DND-41 (cell line): ENCODE measurements at regions not wholly inside any gene's neighbourhood (a gene's known extent, or its start where the extent isn't known, plus 50 kb on each side); places are given as distances from the start of the nearest gene placed in this dataset.

Experiments
- ATAC-seq: fragments of 200-7000 bp; cut with Tn5 transposase; 3 replicates; pipeline ENCODE4 v1.9.1; 2021; ENCODE audit warnings: low read depth; ENCODE audit not compliant: insufficient read depth
- DNase-seq: peaks from one replicate; pipeline ENCODE4 v3.0.0-alpha.2; 2020
- H2AFZ ChIP-seq: 2 replicates; pipeline ENCODE4 v1.6.0; 2012; ENCODE audit warnings: low read depth, low read length
- H3K27ac ChIP-seq: 2 replicates; pipeline ENCODE4 v1.5.1; 2012; ENCODE audit warnings: low read length, inconsistent platforms
- H3K27me3 ChIP-seq: fragments of 200-600 bp; sonication (generic); 2 replicates; pipeline ENCODE4 v1.6.0; 2012; ENCODE audit warnings: low read length, mild to moderate bottlenecking, inconsistent platforms; ENCODE audit not compliant: insufficient read depth, poor library complexity
- H3K36me3 ChIP-seq: 2 replicates; pipeline ENCODE4 v1.5.1; 2012; ENCODE audit warnings: low read length, inconsistent platforms; ENCODE audit not compliant: insufficient read depth
- H3K4me1 ChIP-seq: 2 replicates; pipeline ENCODE4 v1.5.1; 2012; ENCODE audit warnings: mild to moderate bottlenecking, low read length; ENCODE audit not compliant: insufficient read depth
- H3K4me2 ChIP-seq: 2 replicates; pipeline ENCODE4 v1.6.0; 2012; ENCODE audit warnings: mild to moderate bottlenecking, moderate library complexity, low read length, inconsistent platforms; ENCODE audit not compliant: insufficient read depth
- H3K4me3 ChIP-seq, 2 experiments: fragments of 200-600 bp in 1 of 2; shearing (Covaris generic) in 1 of 2; 2 replicates each; pipeline ENCODE4 v1.5.1; 2012 to 2016; ENCODE audit warnings: inconsistent platforms in 2 of 2, low read length in 2 of 2, mild to moderate bottlenecking in 2 of 2, low read depth in 1 of 2, moderate library complexity in 1 of 2
- H3K79me2 ChIP-seq: 2 replicates; pipeline ENCODE4 v1.6.0; 2012; ENCODE audit warnings: low read length, inconsistent platforms; ENCODE audit not compliant: insufficient read depth
- H3K9ac ChIP-seq: 2 replicates; pipeline ENCODE4 v1.6.0; 2012; ENCODE audit warnings: low read depth, mild to moderate bottlenecking, inconsistent platforms, low read length, moderate library complexity
- H3K9me3 ChIP-seq: 2 replicates; pipeline ENCODE4 v1.5.1; 2012; ENCODE audit warnings: low read length, moderate library complexity, mild to moderate bottlenecking, inconsistent platforms; ENCODE audit not compliant: insufficient read depth, severe bottlenecking
- H4K20me1 ChIP-seq: 2 replicates; pipeline ENCODE4 v1.6.0; 2012; ENCODE audit warnings: low read length; ENCODE audit not compliant: insufficient read depth
- EZH2 ChIP-seq: IDR thresholded peaks from 3 replicates; pipeline ENCODE4 v1.6.1; 2012; ENCODE audit warnings: borderline replicate concordance, low read depth, mild to moderate bottlenecking, moderate library complexity, low read length, inconsistent platforms; ENCODE audit not compliant: severe bottlenecking
- TF ChIP-seq, protein P1 (sequence below): IDR thresholded peaks from 2 replicates; pipeline ENCODE4 v1.5.1; 2012; ENCODE audit warnings: borderline replicate concordance, low read length, moderate library complexity, mild to moderate bottlenecking; ENCODE audit not compliant: poor library complexity, severe bottlenecking; ENCODE audit errors: extremely low read depth

GRCh38 chr3:31028766-31029165 is 134.3 kb upstream of the GADL1 start:
- Histone ChIP-seq H3K4me3 (no peak overlapping the region), H4K20me1 (no peaks in the 10 kb centered on the region), H3K4me2 (no peak overlapping the region), H3K27me3 (no peaks in the 10 kb centered on the region), H3K79me2 (no peaks in the 10 kb centered on the region), H3K4me1 (0 out of 2 replicates have a peak, but pooled peaks cover 5% of the 10 kb centered on the region), H3K36me3 (no peaks in the 10 kb centered on the region), H3K27ac (no peak overlapping the region), H3K9ac (no peak overlapping the region), H3K9me3 (peaks cover 19% of the 10 kb centered on the region), H2AFZ (no peak overlapping the region)
- TF ChIP-seq EZH2 = no peak
- TF ChIP-seq, protein P1, sequence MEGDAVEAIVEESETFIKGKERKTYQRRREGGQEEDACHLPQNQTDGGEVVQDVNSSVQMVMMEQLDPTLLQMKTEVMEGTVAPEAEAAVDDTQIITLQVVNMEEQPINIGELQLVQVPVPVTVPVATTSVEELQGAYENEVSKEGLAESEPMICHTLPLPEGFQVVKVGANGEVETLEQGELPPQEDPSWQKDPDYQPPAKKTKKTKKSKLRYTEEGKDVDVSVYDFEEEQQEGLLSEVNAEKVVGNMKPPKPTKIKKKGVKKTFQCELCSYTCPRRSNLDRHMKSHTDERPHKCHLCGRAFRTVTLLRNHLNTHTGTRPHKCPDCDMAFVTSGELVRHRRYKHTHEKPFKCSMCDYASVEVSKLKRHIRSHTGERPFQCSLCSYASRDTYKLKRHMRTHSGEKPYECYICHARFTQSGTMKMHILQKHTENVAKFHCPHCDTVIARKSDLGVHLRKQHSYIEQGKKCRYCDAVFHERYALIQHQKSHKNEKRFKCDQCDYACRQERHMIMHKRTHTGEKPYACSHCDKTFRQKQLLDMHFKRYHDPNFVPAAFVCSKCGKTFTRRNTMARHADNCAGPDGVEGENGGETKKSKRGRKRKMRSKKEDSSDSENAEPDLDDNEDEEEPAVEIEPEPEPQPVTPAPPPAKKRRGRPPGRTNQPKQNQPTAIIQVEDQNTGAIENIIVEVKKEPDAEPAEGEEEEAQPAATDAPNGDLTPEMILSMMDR = no peak
- DNase-seq = no peak
- ATAC-seq = no peak

DNA sequence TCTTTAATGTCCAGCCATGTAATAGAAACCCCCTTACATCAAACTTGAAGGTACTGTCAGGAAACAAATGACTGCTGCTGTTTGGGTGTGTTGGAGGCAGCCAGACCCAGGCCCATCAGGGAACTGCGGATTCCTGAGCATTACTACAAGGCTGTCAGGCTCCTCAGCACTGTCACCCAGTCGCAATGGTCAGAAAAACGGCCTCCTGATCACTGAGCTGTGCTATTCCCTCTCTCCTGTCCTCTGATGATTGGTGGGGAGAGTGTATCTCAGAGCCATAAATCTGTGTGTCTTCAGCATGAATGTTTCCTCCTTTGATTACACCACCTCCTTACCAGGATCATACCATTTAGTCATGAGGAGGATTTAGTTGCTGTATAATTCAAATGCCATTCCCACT is 135.2 kb upstream of the GADL1 start:
- H2AFZ ChIP-seq = peak overlapping the region; percentile 33; the same call in 1 of the 2 replicates
- ATAC-seq = no peak
- no peaks in the 10 kb centered on the region for H3K36me3 ChIP-seq
- no peaks in the 10 kb centered on the region for H3K79me2 ChIP-seq
- H3K4me3 ChIP-seq = no peak overlapping the region
- no peak overlapping the region for H3K27ac ChIP-seq
- H3K4me1 ChIP-seq = 0 out of 2 replicates have a peak, but pooled peaks cover 5% of the 10 kb centered on the region
- H3K4me2 ChIP-seq = no peak overlapping the region
- H3K27me3 ChIP-seq = no peaks in the 10 kb centered on the region
- no peak for TF ChIP-seq EZH2
- TF ChIP-seq, protein P1 = no peak
- no peak overlapping the region for H3K9ac ChIP-seq
- H3K9me3 ChIP-seq = peaks cover 18% of the 10 kb centered on the region
- no peaks in the 10 kb centered on the region for H4K20me1 ChIP-seq
- DNase-seq = no peak

- Histone ChIP-seq H3K27ac (no peak overlapping the region), H3K4me3 (no peak overlapping the region), H3K4me1 (no peaks in the 10 kb centered on the region), H4K20me1 (no peaks in the 10 kb centered on the region), H3K36me3 (no peaks in the 10 kb centered on the region), H3K27me3 (no peaks in the 10 kb centered on the region), H3K4me2 (no peak overlapping the region), H3K9ac (no peak overlapping the region), H3K79me2 (no peaks in the 10 kb centered on the region), H3K9me3 (no peaks in the 10 kb centered on the region), H2AFZ (no peak overlapping the region; the same call in 1 of the 2 replicates)
- ATAC-seq (no peak), DNase-seq (no peak)
- TF ChIP-seq EZH2 = no peak
- TF ChIP-seq, protein P1 = no peak
These were observed 141.2 kb upstream of the GADL1 start for GRCh38 chr3:31035681-31036080.

- no peak overlapping the region for H3K9ac ChIP-seq
- H2AFZ ChIP-seq = no peak overlapping the region
- no peak for TF ChIP-seq EZH2
- TF ChIP-seq, protein P1 = no peak
- no peak overlapping the region for H3K4me2 ChIP-seq
- peaks cover 7% of the 10 kb centered on the region for H3K9me3 ChIP-seq
- no peak overlapping the region for H3K27ac ChIP-seq
- H3K79me2 ChIP-seq = no peaks in the 10 kb centered on the region
- no peaks in the 10 kb centered on the region for H3K27me3 ChIP-seq
- H3K4me1 ChIP-seq = no peaks in the 10 kb centered on the region
- DNase-seq (no peak), ATAC-seq (no peak)
- H4K20me1 ChIP-seq = no peaks in the 10 kb centered on the region
- H3K36me3 ChIP-seq = no peaks in the 10 kb centered on the region
- H3K4me3 ChIP-seq = no peak overlapping the region
These were observed 143.8 kb upstream of the GADL1 start for GRCh38 chr3:31038086-31038739.
